ENCODE measurements at regions not wholly inside any gene's neighbourhood (a gene's known extent, or its start where the extent isn't known, plus 50 kb on each side); places are given as distances from the start of the nearest gene placed in this dataset.

- no peak for ATAC-seq
- no peaks in the 10 kb centered on the region for H3K4me1 ChIP-seq
- DNase-seq = no peak
- no peaks in the 10 kb centered on the region for H3K9me3 ChIP-seq
- intact Hi-C loops (cut with DNase I) = no loop called here
- no peak overlapping the region for H3K4me3 ChIP-seq
- no peak for TF ChIP-seq CTCF (IDR thresholded peaks at IDR 0.05)
- no peaks in the 10 kb centered on the region for H3K27me3 ChIP-seq
- no peak overlapping the region for H3K27ac ChIP-seq
- no peaks in the 10 kb centered on the region for H3K36me3 ChIP-seq
Observed at GRCh38 chr9:115169003-115169402, 51.0 kb upstream of the TNC start.

- no peaks in the 10 kb centered on the region for H3K9me3 ChIP-seq
- H3K36me3 ChIP-seq = no peaks in the 10 kb centered on the region
- H3K4me3 ChIP-seq = no peak overlapping the region
- no peak for TF ChIP-seq CTCF (IDR thresholded peaks at IDR 0.05)
- ATAC-seq = no peak
- H3K4me1 ChIP-seq = no peaks in the 10 kb centered on the region
- DNase-seq = no peak
- intact Hi-C loops (cut with DNase I) = no loop called here
- no peaks in the 10 kb centered on the region for H3K27me3 ChIP-seq
- H3K27ac ChIP-seq = no peak overlapping the region
Observed at GRCh38 chr9:115170358-115171073, 52.6 kb upstream of the TNC start.

GRCh38 chr9:115171921-115172388 lies 54.0 kb upstream of the TNC start:
- Histone ChIP-seq H3K4me1 (no peaks in the 10 kb centered on the region), H3K4me3 (no peak overlapping the region), H3K27ac (no peak overlapping the region), H3K9me3 (no peaks in the 10 kb centered on the region), H3K27me3 (no peaks in the 10 kb centered on the region), H3K36me3 (no peaks in the 10 kb centered on the region)
- ATAC-seq (no peak), DNase-seq (no peak)
- intact Hi-C loops (cut with DNase I) = no loop called here
- no peak for TF ChIP-seq CTCF (IDR thresholded peaks at IDR 0.05)

- no peak for TF ChIP-seq CTCF (IDR thresholded peaks at IDR 0.05)
- H3K27me3 ChIP-seq = no peaks in the 10 kb centered on the region
- H3K4me1 ChIP-seq = no peaks in the 10 kb centered on the region
- no peaks in the 10 kb centered on the region for H3K36me3 ChIP-seq
- DNase-seq = no peak
- H3K9me3 ChIP-seq = no peaks in the 10 kb centered on the region
- no peak overlapping the region for H3K27ac ChIP-seq
- H3K4me3 ChIP-seq = no peak overlapping the region
- intact Hi-C loops (cut with DNase I) = no loop called here
- ATAC-seq = no peak
Observed at GRCh38 chr9:115182264-115182663, 64.3 kb upstream of the TNC start.

GRCh38 chr9:115183436-115183835 lies 65.5 kb upstream of the TNC start:
- no peaks in the 10 kb centered on the region for H3K4me1 ChIP-seq
- TF ChIP-seq CTCF (IDR thresholded peaks at IDR 0.05) = no peak
- no peaks in the 10 kb centered on the region for H3K27me3 ChIP-seq
- no peak for DNase-seq
- H3K27ac ChIP-seq = no peak overlapping the region
- intact Hi-C loops (cut with DNase I) = no loop called here
- no peak for ATAC-seq
- no peaks in the 10 kb centered on the region for H3K36me3 ChIP-seq
- no peaks in the 10 kb centered on the region for H3K9me3 ChIP-seq
- H3K4me3 ChIP-seq = no peak overlapping the region

GRCh38 chr9:115189686-115190085 lies 71.7 kb upstream of the TNC start:
- no peak for DNase-seq
- Histone ChIP-seq H3K4me3 (no peak overlapping the region), H3K27me3 (no peaks in the 10 kb centered on the region), H3K4me1 (no peaks in the 10 kb centered on the region), H3K36me3 (no peaks in the 10 kb centered on the region), H3K9me3 (peaks cover 4% of the 10 kb centered on the region), H3K27ac (no peak overlapping the region)
- ATAC-seq = no peak
- TF ChIP-seq CTCF (IDR thresholded peaks at IDR 0.05) = no peak
- intact Hi-C loops (cut with DNase I) = no loop called here

Data from upper lobe of right lung (tissue), 1 donor.